NCI-H82 treated with DMSO at 0.1 percent for 48 hours (cell line): ENCODE measurements at regions not wholly inside any gene's neighbourhood (a gene's known extent, or its start where the extent isn't known, plus 50 kb on each side); places are given as distances from the start of the nearest gene placed in this dataset.

Experiments
- DNase-seq: peaks from one replicate; lab custom pipeline; 2025; ENCODE audit not compliant: unreplicated experiment; lab: John Stamatoyannopoulos, UW

DNA sequence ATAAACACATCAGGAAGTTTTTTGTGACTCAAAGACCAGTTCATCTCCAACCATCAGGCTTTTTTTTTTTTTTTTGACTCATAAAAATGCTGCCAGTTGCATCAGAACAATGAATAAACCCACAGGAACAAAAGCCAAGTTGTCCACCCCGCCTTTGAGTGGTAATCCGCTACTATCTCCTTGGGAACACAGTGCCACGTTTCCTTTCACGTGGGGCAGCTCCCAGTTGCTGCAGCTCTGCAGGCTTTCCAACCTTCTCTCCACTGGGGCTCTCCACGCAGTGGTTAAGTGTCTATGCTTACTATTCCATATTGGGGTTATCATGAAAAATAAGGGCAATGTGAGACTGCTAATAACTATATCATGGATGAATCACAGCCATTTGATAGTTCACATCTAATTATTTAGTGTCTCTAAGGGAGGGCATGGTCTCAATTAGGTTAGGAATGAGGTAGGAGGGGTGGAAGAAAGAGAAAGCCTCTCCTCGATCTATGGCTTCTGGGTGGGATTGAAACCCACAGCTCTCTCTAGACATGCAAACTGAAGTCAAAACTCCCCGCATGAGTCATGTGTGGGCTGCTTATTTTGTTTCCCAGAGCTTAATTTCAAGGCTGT lies 55.8 kb upstream of the ACTBL2 start:
- no peak for DNase-seq

DNA sequence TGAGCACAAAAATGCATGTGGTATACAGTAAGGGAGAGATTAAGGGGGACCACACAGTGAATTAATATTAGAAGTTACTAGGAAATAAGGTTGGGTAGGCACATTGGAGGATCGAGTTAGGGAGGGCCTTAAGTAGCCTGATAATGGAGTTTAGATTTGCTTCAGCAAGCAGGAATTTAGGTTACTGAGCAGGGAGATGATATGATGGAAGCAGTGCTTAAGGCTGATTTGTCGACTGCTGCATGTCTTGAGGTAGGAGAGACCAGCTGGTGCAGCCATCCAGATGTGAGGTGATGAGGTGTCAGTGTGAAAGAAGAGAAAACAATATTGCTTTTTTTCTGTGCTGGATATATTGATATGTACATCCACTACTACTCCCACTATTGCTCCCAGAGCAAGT lies 55.2 kb upstream of the ACTBL2 start:
- no peak for DNase-seq

DNA sequence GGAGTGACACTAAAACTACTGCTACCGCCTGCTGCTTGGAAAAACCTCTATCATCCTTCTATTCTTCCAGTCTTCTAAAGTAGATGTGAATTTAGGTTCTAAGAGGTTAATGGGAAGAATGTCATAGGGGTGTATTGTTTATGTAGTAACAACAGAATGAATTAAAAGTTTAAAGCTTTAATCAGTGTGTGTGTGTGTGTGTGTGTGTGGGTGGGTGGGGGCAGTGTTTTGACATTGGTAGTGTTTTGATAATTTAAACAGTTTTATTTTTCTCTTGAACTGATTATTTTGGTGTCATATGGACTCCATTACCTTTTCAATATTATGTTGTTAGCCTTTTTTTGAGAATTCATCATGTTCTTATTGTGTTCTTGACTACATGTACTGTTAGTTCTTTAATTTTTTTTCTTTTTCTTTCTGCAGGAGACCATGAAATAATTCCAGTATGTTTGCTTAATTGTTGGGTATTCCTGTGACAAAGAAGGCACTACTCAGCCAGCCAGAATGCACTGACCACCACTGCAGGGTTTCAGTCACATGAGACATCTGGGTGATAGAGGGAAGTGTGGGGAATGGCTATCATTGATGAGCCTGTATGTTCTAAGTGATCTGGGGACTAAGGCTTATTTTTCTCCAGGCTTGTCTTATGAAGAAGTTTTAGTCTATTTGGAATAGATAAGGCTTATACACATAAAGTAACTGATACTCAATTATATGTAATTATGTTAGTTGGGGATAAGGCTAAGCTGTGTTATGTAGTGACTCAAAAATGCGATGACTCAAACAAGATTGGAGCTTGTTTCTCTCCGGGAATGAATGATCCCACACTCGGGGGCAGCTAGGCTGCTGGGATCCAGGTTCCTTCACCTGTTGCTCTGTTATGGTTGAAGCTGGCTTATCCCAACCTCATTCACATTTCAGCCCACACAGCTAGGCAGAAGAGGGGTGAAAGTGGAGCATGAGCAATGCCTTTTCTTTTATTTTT lies 50.2 kb upstream of the ACTBL2 start:
- DNase-seq: no peak
